Adrenal gland (tissue), 9 donors: ENCODE measurements at regions not wholly inside any gene's neighbourhood (a gene's known extent, or its start where the extent isn't known, plus 50 kb on each side); places are given as distances from the start of the nearest gene placed in this dataset.
"Not testable (repeated sequence)": the region's sequence is repeated elsewhere in the genome, so short reads cannot be mapped to it uniquely, and the experiment has no call there.

Experiments
- DNase-seq, 7 donors: peaks; one replicate each; pipeline ENCODE4 v3.0.0-alpha.2; 2019 to 2020
- H3K27ac ChIP-seq, 5 donors: fragments of 200-600 bp; sonication (generic) in 4 of 5; 1 replicate in 3 of 5; 2 replicates in 2 of 5; pipeline versions ENCODE4 v1.5.1 to v1.8.0; 2016 to 2020; ENCODE audit warnings: mild to moderate bottlenecking in 1 of 5
- H3K27me3 ChIP-seq: fragments of 200-600 bp; 2 replicates; pipeline ENCODE4 v1.8.0; 2021
- H3K36me3 ChIP-seq, 2 donors: fragments of 200-600 bp; replicated peaks in 1 of 2; 1 replicate in 1 of 2; 2 replicates in 1 of 2; pipeline versions ENCODE4 v1.5.1 to v1.8.0; 2018 to 2022
- H3K4me1 ChIP-seq, 2 donors: fragments of 200-600 bp; replicated peaks in 1 of 2; 1 replicate in 1 of 2; 2 replicates in 1 of 2; pipeline versions ENCODE4 v1.5.1 to v1.8.0; 2018 to 2021
- H3K4me3 ChIP-seq, 4 donors: fragments of 200-600 bp; sonication (generic) in 3 of 4; one replicate each; pipeline ENCODE4 v1.5.1; 2016 to 2018
- H3K9me3 ChIP-seq, 3 donors: fragments of 200-600 bp; sonication (generic) in 1 of 3; replicated peaks in 1 of 3; 1 replicate in 2 of 3; 2 replicates in 1 of 3; pipeline versions ENCODE4 v1.5.1 to v1.8.0; 2016 to 2021
- POLR2A ChIP-seq, 2 donors: fragments of 450-650 bp; IDR thresholded peaks; one replicate each; pipeline ENCODE4 v1.6.1; 2017; ENCODE audit warnings: antibody characterized with exemption in 2 of 2, mild to moderate bottlenecking in 2 of 2, moderate library complexity in 1 of 2
- WGBS, 4 donors: extraction: QIAGEN DNeasy Blood & Tissue Kit in 2 of 4; methylation state at CpG; one replicate each; pipeline versions ENCODE4 v1.1.5 to v1.1.7; 2013 to 2017; 5-methylcytosine and 5-hydroxymethylcytosine counted together
- intact Hi-C, 2 donors: fragments of 100-400 bp; cut with DNase I; formaldehyde crosslinking; loops; one replicate each; pipeline versions ENCODE4 v1.14.1 to v1.15.0; 2022 to 2023
- TF ChIP-seq, protein P1 (sequence below), 6 experiments: fragments of 450-650 bp in 4 of 6; fragments of 200-600 bp in 2 of 6; sonication (generic) in 1 of 6; IDR thresholded peaks; 1 replicate in 5 of 6; 2 replicates in 1 of 6; pipeline versions ENCODE4 v1.5.1 to v1.8.0; 2016 to 2021; ENCODE audit warnings: antibody characterized with exemption in 6 of 6, mild to moderate bottlenecking in 2 of 6, moderate library complexity in 1 of 6
- donor health status: healthy with polysubstance abuse.
- donor health status: Bipolar disorder and iron deficiency.
- donor health status: DM: yes; HTN: yes; CAD: no.
- donor health status: DM: no; HTN: no; CAD: no.
- donor health status: DM: no; HTN: no; CAD: no.

DNA sequence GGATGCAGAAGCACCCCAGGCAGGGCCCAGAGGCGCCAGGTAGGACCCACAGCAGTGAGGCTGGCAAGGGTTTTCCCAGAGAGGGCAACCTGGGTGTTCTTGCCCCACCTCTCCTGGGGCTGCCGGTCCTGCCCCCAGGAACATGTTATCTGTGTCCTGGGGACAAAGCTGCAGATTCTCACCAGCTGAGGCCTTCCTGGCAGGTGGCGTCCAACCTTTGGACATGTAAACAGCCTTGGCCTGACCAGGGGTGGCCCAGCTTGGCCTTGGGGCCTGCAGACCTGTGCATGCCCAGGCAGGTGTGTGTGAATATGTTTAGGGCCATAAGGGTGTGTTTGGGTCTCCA lies 101.8 kb upstream of the LARP1 start:
- WGBS, 4 donors: 89 to 100% (median 95%) methylated on average over 1 to 3 of the region's 3 CpGs
- DNase-seq: no peak
- Histone ChIP-seq H3K4me1 (peaks cover 9 to 27% of the 10 kb centered on the region in 2 donors), H3K4me3 (no peak overlapping the region), H3K27ac (peak overlapping the region in 3 of 5 donors; percentile 51 to 71 (median 71)), H3K36me3 (no peaks in the 10 kb centered on the region), H3K9me3 (no peaks in the 10 kb centered on the region), H3K27me3 (no peaks in the 10 kb centered on the region)
- TF ChIP-seq, protein P1, sequence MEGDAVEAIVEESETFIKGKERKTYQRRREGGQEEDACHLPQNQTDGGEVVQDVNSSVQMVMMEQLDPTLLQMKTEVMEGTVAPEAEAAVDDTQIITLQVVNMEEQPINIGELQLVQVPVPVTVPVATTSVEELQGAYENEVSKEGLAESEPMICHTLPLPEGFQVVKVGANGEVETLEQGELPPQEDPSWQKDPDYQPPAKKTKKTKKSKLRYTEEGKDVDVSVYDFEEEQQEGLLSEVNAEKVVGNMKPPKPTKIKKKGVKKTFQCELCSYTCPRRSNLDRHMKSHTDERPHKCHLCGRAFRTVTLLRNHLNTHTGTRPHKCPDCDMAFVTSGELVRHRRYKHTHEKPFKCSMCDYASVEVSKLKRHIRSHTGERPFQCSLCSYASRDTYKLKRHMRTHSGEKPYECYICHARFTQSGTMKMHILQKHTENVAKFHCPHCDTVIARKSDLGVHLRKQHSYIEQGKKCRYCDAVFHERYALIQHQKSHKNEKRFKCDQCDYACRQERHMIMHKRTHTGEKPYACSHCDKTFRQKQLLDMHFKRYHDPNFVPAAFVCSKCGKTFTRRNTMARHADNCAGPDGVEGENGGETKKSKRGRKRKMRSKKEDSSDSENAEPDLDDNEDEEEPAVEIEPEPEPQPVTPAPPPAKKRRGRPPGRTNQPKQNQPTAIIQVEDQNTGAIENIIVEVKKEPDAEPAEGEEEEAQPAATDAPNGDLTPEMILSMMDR (IDR thresholded peaks at IDR 0.05): no peak
- TF ChIP-seq POLR2A (IDR thresholded peaks at IDR 0.05): no peak
- intact Hi-C loops: loop anchor here in 1 of 2 donors (5.0 kb wide), 1 partner anchor 159 kb away; no protein-coding TSS in a partner anchor

DNA sequence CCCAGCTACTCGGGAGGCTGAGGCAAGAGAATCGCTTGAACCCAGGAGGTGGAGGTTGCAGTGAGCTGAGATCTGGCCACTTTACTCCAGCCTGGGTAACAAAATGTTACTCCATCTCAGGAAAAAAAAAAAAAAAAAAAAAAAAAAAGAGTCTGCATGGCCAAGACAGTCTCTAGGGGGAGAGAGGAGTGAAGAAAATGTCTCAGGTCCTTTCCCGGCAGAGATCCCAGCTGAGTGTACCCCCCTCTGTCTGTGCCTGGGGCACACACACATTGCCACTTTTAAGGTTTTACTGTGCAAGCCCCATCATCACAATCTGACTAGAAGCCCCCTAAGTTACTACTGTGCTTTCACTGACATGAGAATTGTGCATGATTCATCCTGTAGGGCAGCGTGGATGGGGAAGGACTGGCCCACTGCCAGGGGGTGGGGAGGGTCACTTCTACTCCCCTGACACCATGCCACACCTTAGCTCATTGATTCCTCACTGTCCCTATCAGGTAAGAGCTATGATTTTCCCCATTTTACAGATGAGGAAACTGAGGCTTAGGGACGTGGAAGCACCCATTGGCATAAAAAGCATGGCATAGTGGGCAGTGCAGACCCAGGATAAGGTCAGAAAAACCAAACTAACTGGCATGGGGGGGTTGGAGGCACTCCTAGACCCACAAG lies 102.3 kb upstream of the LARP1 start:
- no peak for TF ChIP-seq POLR2A (IDR thresholded peaks at IDR 0.05)
- 68 to 78% (median 74%) methylated on average over 5 of the region's 5 CpGs for WGBS, 4 donors
- Histone ChIP-seq H3K9me3 (no peaks in the 10 kb centered on the region), H3K4me3 (no peak overlapping the region), H3K4me1 (peaks cover 9 to 27% of the 10 kb centered on the region in 2 donors), H3K36me3 (no peaks in the 10 kb centered on the region), H3K27me3 (no peaks in the 10 kb centered on the region), H3K27ac (peak overlapping the region in 2 of 5 donors; percentile 71)
- DNase-seq: no peak
- intact Hi-C loops: loop anchor here in 1 of 2 donors (5.0 kb wide), 1 partner anchor 159 kb away; no protein-coding TSS in a partner anchor

DNA sequence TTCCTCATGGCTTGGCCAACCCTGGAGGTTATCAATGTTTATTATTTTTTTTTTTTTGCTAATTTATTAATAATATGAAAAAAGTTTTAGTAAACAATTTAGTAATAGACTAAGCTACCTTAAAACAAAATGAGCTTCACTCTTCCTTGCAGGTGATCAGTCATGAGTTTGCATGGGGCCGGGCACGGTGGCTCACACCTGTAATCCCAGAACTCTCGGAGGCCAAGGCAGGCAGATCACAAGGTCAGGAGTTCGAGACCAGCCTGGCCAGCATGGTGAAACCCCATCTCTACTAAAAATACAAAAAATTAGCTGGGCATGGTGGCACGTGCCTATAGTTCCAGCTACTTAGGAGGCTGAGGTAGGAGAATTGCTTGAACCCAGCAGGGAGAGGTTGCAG lies 103.4 kb upstream of the LARP1 start:
- not testable (repeated sequence) for H3K4me3 ChIP-seq, H3K9me3 ChIP-seq, H3K27ac ChIP-seq, DNase-seq, H3K27me3 ChIP-seq, H3K36me3 ChIP-seq
- H3K4me1 ChIP-seq: peaks cover 9 to 27% of the 10 kb centered on the region in 2 donors
- intact Hi-C loops: loop anchor here (2.0 to 5.0 kb wide), 2 partner anchors 159 to 161 kb away; no protein-coding TSS in a partner anchor
- WGBS, 4 donors: 79 to 90% (median 85%) methylated on average over 5 of the region's 5 CpGs

DNA sequence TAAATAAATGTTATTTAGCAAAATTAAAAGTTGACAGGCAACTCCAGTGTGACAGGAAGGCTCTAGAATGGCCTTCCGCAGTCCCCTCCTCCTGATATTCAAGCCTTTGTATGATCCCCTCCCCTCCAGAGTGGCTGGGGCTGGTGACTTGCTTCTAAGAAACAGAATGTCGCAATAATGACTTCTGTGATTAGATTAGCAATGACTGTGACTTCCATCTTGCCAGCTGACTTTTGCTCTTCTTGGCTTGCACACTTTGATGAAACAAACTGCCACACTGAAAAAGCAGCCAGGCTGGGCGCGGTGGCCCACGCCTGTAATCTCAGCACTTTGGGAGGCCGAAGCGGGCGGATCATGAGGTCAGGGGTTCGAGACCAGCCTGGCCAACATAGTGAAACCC lies 106.5 kb upstream of the LARP1 start:
- WGBS, 4 donors: 50 to 67% (median 62%) methylated on average over 9 of the region's 9 CpGs
- TF ChIP-seq, protein P1 (IDR thresholded peaks at IDR 0.05): no peak
- no peak for TF ChIP-seq POLR2A (IDR thresholded peaks at IDR 0.05)
- intact Hi-C loops: no loop called here

DNA sequence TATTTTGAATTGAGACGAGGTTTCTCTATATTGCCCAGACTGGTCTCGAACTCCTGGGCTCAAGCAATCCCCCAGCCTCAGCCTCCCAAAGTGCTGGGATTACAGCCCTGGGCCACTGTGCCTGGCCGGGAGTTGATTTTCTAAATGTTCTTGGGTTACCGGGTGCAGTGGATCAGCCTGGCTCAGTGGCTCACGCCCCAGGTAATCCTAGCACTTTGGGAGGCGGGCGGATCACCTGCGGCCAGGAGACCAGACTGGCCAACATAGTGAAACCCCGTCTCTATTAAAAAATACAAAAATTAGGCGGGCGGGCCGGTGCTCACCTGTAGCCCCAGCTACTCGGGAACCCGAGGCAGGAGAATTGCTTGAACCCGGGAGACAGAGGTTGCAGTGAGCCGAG lies 106.9 kb upstream of the LARP1 start:
- no peak overlapping the region for H3K4me3 ChIP-seq
- 77 to 88% (median 84%) methylated on average over 16 of the region's 16 CpGs for WGBS, 4 donors
- H3K27ac ChIP-seq: peak overlapping the region in 3 of 5 donors; percentile 30 to 68 (median 36)
- H3K27me3 ChIP-seq: no peaks in the 10 kb centered on the region
- peaks cover 0 to 5% of the 10 kb centered on the region in 2 donors for H3K4me1 ChIP-seq
- DNase-seq: peak in 1 of 7 donors; percentile 28
- H3K36me3 ChIP-seq: no peaks in the 10 kb centered on the region
- TF ChIP-seq, protein P1 (IDR thresholded peaks at IDR 0.05): no peak
- no peak for TF ChIP-seq POLR2A (IDR thresholded peaks at IDR 0.05)
- intact Hi-C loops: no loop called here
- no peaks in the 10 kb centered on the region for H3K9me3 ChIP-seq

More for the DNA sequence above, 106.5 kb upstream of the LARP1 start:
- DNase-seq: peak; percentile 40 to 84 (median 74)
- Histone ChIP-seq H3K27me3 (no peaks in the 10 kb centered on the region), H3K27ac (peak overlapping the region in 3 of 5 donors; percentile 30 to 68 (median 36)), H3K4me1 (peaks cover 2 to 9% of the 10 kb centered on the region in 2 donors), H3K9me3 (no peaks in the 10 kb centered on the region), H3K4me3 (no peak overlapping the region), H3K36me3 (no peaks in the 10 kb centered on the region)
